KMS-11 (cell line): ENCODE measurements at regions not wholly inside any gene's neighbourhood (a gene's known extent, or its start where the extent isn't known, plus 50 kb on each side); places are given as distances from the start of the nearest gene placed in this dataset.

Experiments used
- H2AFZ ChIP-seq: fragments of 200-600 bp; sonication (generic); 2 replicates; pipeline ENCODE4 v1.6.1; 2016; ENCODE audit warnings: antibody characterized with exemption, mixed run types, low read depth
- H3K27ac ChIP-seq: fragments of 200-600 bp; sonication (generic); 2 replicates; pipeline ENCODE4 v1.6.1; 2016; ENCODE audit warnings: mild to moderate bottlenecking, mixed run types
- H3K27me3 ChIP-seq: fragments of 200-600 bp; sonication (generic); 2 replicates; pipeline ENCODE4 v1.6.1; 2017; ENCODE audit warnings: mild to moderate bottlenecking, low read depth, mixed run types, moderate library complexity; ENCODE audit not compliant: insufficient read depth
- H3K36me3 ChIP-seq: fragments of 200-600 bp; sonication (generic); 2 replicates; pipeline ENCODE4 v1.6.1; 2017; ENCODE audit warnings: mild to moderate bottlenecking, mixed run types; ENCODE audit not compliant: insufficient read depth
- H3K4me1 ChIP-seq: fragments of 200-600 bp; sonication (generic); 2 replicates; pipeline ENCODE4 v1.6.1; 2016; ENCODE audit warnings: mild to moderate bottlenecking, low read depth, mixed run types; ENCODE audit not compliant: poor library complexity, severe bottlenecking
- H3K4me2 ChIP-seq: fragments of 200-600 bp; sonication (generic); 2 replicates; pipeline ENCODE4 v1.7.0; 2016; ENCODE audit warnings: mild to moderate bottlenecking, mixed run types
- H3K4me3 ChIP-seq: fragments of 200-600 bp; sonication (generic); IDR thresholded peaks from 2 replicates; pipeline ENCODE4 v1.6.1; 2017; ENCODE audit warnings: low read depth, low read length, mixed read lengths; ENCODE audit not compliant: insufficient read depth
- H3K79me2 ChIP-seq: fragments of 200-600 bp; sonication (generic); 2 replicates; pipeline ENCODE4 v1.6.1; 2016; ENCODE audit warnings: low read depth, mixed run types; ENCODE audit not compliant: insufficient read depth
- H3K9ac ChIP-seq: fragments of 200-600 bp; sonication (generic); 2 replicates; pipeline ENCODE4 v1.6.1; 2016; ENCODE audit warnings: mild to moderate bottlenecking, mixed run types
- H4K20me1 ChIP-seq: fragments of 200-600 bp; sonication (generic); 2 replicates; pipeline ENCODE4 v1.6.1; 2016; ENCODE audit warnings: mild to moderate bottlenecking, mixed run types; ENCODE audit not compliant: insufficient read depth
- TF ChIP-seq, protein P1 (sequence below): fragments of 200-600 bp; sonication (generic); conservative IDR thresholded peaks from 2 replicates; pipeline ENCODE4 v1.6.1; 2017; ENCODE audit warnings: low read depth, mild to moderate bottlenecking, antibody characterized with exemption, low read length, moderate library complexity, mixed read lengths

DNA sequence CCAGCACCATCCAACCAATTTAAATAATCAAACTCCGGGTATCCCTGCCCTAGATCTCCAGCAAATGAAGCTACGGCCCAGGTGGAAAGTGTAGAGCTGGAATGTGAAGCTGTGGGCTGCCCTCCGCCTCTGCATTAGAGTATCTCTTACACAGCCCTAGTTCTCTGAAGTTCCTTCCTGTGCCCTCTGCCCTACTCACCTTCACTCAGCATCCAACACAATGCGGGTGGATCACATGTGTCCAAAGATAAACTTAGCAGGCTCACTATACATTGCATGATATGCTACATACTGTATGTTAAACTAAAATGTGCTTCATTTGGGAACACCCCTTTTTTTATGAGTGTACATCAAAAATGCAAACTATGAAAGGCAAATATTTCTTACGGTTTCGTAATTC is 70.0 kb upstream of the RAD23B start:
- Histone ChIP-seq H3K36me3 (no peaks in the 10 kb centered on the region), H3K4me2 (no peak overlapping the region), H3K79me2 (no peaks in the 10 kb centered on the region), H2AFZ (no peak overlapping the region), H3K27ac (no peak overlapping the region), H3K9ac (no peak overlapping the region), H3K4me1 (no peaks in the 10 kb centered on the region), H4K20me1 (no peaks in the 10 kb centered on the region), H3K27me3 (no peaks in the 10 kb centered on the region), H3K4me3 (no peak overlapping the region)
- TF ChIP-seq, protein P1, sequence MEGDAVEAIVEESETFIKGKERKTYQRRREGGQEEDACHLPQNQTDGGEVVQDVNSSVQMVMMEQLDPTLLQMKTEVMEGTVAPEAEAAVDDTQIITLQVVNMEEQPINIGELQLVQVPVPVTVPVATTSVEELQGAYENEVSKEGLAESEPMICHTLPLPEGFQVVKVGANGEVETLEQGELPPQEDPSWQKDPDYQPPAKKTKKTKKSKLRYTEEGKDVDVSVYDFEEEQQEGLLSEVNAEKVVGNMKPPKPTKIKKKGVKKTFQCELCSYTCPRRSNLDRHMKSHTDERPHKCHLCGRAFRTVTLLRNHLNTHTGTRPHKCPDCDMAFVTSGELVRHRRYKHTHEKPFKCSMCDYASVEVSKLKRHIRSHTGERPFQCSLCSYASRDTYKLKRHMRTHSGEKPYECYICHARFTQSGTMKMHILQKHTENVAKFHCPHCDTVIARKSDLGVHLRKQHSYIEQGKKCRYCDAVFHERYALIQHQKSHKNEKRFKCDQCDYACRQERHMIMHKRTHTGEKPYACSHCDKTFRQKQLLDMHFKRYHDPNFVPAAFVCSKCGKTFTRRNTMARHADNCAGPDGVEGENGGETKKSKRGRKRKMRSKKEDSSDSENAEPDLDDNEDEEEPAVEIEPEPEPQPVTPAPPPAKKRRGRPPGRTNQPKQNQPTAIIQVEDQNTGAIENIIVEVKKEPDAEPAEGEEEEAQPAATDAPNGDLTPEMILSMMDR = no peak

DNA sequence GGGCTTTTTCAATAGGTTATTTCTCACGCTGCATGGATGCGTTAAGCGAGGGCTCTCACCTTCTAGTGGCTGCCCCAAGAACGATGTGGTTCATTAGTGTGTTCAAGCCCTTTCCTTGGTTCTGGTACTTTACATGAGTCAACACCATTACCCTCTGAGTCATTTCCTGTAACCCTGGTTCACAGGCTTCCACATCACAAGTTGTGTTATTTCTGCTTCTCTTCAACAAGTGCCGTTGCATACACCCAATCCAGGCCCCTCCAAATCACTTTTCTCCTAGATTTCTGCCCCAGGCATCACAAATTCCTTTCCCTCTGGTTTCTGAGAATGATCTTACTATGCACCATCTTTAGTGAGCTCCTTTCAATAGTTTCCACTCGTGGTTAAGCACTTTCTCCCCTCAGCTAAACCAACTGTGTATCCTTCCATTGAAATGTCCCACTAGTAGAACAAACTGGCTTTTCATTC is 69.5 kb upstream of the RAD23B start:
- Histone ChIP-seq H4K20me1 (no peaks in the 10 kb centered on the region), H3K4me2 (no peak overlapping the region), H3K4me3 (no peak overlapping the region), H3K9ac (no peak overlapping the region), H2AFZ (no peak overlapping the region), H3K27ac (no peak overlapping the region), H3K4me1 (no peaks in the 10 kb centered on the region), H3K27me3 (no peaks in the 10 kb centered on the region), H3K36me3 (no peaks in the 10 kb centered on the region), H3K79me2 (no peaks in the 10 kb centered on the region)
- TF ChIP-seq, protein P1 = no peak

DNA sequence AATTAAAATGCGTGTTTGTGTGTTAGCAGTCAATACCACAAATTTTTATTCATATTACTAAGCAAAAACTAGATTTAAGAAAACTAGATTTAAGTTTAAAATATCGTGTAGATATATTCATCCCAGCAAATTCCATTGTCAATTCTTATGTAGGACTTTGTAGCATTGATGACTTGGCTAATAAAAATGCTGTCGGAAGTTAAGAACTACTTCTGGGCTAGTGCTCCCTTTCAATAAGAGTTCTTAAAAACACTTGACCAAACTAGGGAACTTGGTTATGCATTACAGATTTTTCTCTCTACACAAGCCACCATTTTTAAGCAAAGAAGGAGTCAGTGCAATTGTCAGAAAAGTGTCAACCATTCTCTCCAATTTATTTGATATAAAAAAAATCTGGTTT is 68.7 kb upstream of the RAD23B start:
- Histone ChIP-seq H3K9ac (no peak overlapping the region), H3K27ac (no peak overlapping the region), H3K36me3 (no peaks in the 10 kb centered on the region), H3K4me2 (no peak overlapping the region), H3K4me1 (no peaks in the 10 kb centered on the region), H3K27me3 (no peaks in the 10 kb centered on the region), H4K20me1 (no peaks in the 10 kb centered on the region), H3K4me3 (no peak overlapping the region), H3K79me2 (no peaks in the 10 kb centered on the region), H2AFZ (no peak overlapping the region)
- TF ChIP-seq, protein P1 = no peak

DNA sequence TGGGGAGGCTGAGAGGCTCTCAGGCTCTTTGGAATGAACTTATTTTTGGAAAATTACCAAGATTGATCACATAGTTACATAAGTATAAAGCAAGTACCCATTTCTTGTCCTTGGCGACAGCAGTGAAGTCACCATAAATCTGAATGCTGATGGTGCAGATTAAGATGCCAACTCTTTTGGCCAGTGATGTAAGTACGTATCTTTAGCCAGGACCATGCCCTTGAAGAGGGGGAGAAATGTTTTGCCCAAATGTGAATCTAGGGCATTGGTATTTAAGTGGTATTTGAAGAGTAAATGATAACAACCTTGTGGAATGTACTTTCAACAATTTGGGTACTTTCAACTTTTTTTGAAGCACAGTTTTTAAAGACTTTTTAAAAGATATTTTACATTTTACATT is 68.2 kb upstream of the RAD23B start:
- Histone ChIP-seq H4K20me1 (no peaks in the 10 kb centered on the region), H3K4me3 (no peak overlapping the region), H3K4me1 (no peaks in the 10 kb centered on the region), H3K27me3 (no peaks in the 10 kb centered on the region), H3K36me3 (no peaks in the 10 kb centered on the region), H2AFZ (no peak overlapping the region), H3K9ac (no peak overlapping the region), H3K79me2 (no peaks in the 10 kb centered on the region), H3K4me2 (no peak overlapping the region), H3K27ac (no peak overlapping the region)
- TF ChIP-seq, protein P1 = no peak

DNA sequence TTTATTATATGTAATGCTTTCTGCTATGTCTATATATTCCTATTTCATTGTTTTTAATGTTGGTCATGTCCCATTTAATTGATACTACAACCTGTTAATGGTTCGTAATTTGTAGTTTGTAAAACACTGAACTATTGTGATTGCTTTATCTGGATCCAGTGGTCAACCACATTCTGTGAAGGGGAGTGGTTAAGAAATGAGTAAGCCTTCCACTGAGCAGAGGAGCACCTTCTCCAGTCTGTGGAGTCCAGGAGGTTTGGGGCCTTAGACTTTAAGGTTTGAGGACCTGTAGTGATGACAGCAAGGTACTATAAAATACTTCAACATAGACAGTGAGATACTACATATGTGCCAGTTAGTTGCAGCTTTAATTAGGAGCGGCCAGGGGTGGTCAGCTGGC is 67.7 kb upstream of the RAD23B start:
- Histone ChIP-seq H3K27ac (no peak overlapping the region), H3K79me2 (no peaks in the 10 kb centered on the region), H3K4me3 (no peak overlapping the region), H4K20me1 (no peaks in the 10 kb centered on the region), H3K4me1 (no peaks in the 10 kb centered on the region), H3K27me3 (no peaks in the 10 kb centered on the region), H3K9ac (no peak overlapping the region), H3K36me3 (no peaks in the 10 kb centered on the region), H2AFZ (no peak overlapping the region), H3K4me2 (no peak overlapping the region)
- TF ChIP-seq, protein P1 = no peak
